GM12878 (cell line): ENCODE measurements at regions not wholly inside any gene's neighbourhood (a gene's known extent, or its start where the extent isn't known, plus 50 kb on each side); places are given as distances from the start of the nearest gene placed in this dataset.

ENCODE experiments used
- ATAC-seq: fragments of 200-7000 bp; cut with Tn5 transposase; 3 replicates; pipeline ENCODE4 v1.9.1; 2020; ENCODE audit warnings: mild to moderate bottlenecking, moderate library complexity
- BruUV-seq: library from RNA; stranded (reverse); fragments of 400-500 nt; replicated peaks from 2 replicates; lab custom pipeline; 2021; lab: Mats Ljungman, UMichigan
- CTCF ChIA-PET: fragments of 300-600 bp; sonication (Branson Sonifier 250); formaldehyde crosslinking; extraction: SDS; loops from one replicate; lab custom pipeline; 2021; ENCODE audit warnings: inconsistent platforms; lab: Yijun Ruan, JAX
- POLR2A ChIA-PET: fragments of 350-600 bp; formaldehyde crosslinking; extraction: SDS; loops from one replicate; lab custom pipeline; 2021; ENCODE audit warnings: inconsistent platforms; lab: Charles Lee
- RAD21 ChIA-PET: fragments of 300-600 bp; sonication (Branson Sonifier 250); formaldehyde crosslinking; loops from one replicate; lab custom pipeline; 2023; ENCODE audit warnings: antibody characterized with exemption; ENCODE audit not compliant: unreplicated experiment; lab: Charles Lee
- SMC1A ChIA-PET: fragments of 300-600 bp; sonication (Branson Sonifier 250); formaldehyde crosslinking; loops from one replicate; lab custom pipeline; 2023; ENCODE audit not compliant: unreplicated experiment, uncharacterized antibody; lab: Charles Lee
- DNase-seq: peaks from one replicate; pipeline ENCODE4 v3.0.0-alpha.2; 2011; ENCODE audit warnings: low read depth, low spot score
- FAIRE-seq: peaks from 3 replicates; lab custom pipeline; 2011; peaks lifted over from hg19 to GRCh38; lab: Jason Lieb, UNC
- H2AFZ ChIP-seq: 2 replicates; pipeline ENCODE4 v1.6.0; 2011; ENCODE audit warnings: low read depth, low read length, control low read depth; ENCODE audit not compliant: control insufficient read depth
- H3K27ac ChIP-seq: 2 replicates; pipeline ENCODE4 v1.5.1; 2011; ENCODE audit warnings: control low read depth; ENCODE audit not compliant: control insufficient read depth, insufficient read depth
- H3K27me3 ChIP-seq, 2 experiments: replicated peaks in 1 of 2; 2 replicates each; pipeline versions ENCODE4 v1.6.0 to v1.6.1; 2011; ENCODE audit warnings: low read length in 1 of 2; ENCODE audit not compliant: control insufficient read depth in 2 of 2, insufficient read depth in 2 of 2
- H3K36me3 ChIP-seq, 2 experiments: 2 replicates each; pipeline ENCODE4 v1.5.1; 2011; ENCODE audit warnings: low read length in 1 of 2; ENCODE audit not compliant: control insufficient read depth in 2 of 2, insufficient read depth in 2 of 2
- H3K4me1 ChIP-seq: 2 replicates; pipeline ENCODE4 v1.6.1; 2011; ENCODE audit warnings: mild to moderate bottlenecking, low read length, moderate library complexity, mixed read lengths; ENCODE audit not compliant: control insufficient read depth, insufficient read depth
- H3K4me2 ChIP-seq: 2 replicates; pipeline ENCODE4 v1.6.0; 2011; ENCODE audit warnings: control low read depth; ENCODE audit not compliant: control insufficient read depth, insufficient read depth
- H3K4me3 ChIP-seq: fragments of 200-600 bp; sonication (generic); 2 replicates; pipeline ENCODE4 v1.5.1; 2016
- H3K79me2 ChIP-seq: 2 replicates; pipeline ENCODE4 v1.6.0; 2011; ENCODE audit warnings: low read length; ENCODE audit not compliant: control insufficient read depth, insufficient read depth
- H3K9ac ChIP-seq: 2 replicates; pipeline ENCODE4 v1.8.0; 2011; ENCODE audit warnings: low read length, control low read depth, mixed read lengths; ENCODE audit not compliant: control insufficient read depth, insufficient read depth
- H3K9me3 ChIP-seq: replicated peaks from 3 replicates; pipeline ENCODE4 v1.5.1; 2011; ENCODE audit warnings: mild to moderate bottlenecking, low read length; ENCODE audit not compliant: control insufficient read depth, insufficient read depth
- H4K20me1 ChIP-seq: 2 replicates; pipeline ENCODE4 v1.6.0; 2011; ENCODE audit not compliant: control insufficient read depth, insufficient read depth
- CEBPZ ChIP-seq: fragments of 150-350 bp; IDR thresholded peaks from 2 replicates; pipeline ENCODE4 v1.6.1; 2016; ENCODE audit warnings: low read depth, low read length
- JUND ChIP-seq: IDR thresholded peaks from 2 replicates; pipeline ENCODE4 v1.6.1; 2012; ENCODE audit warnings: low read depth, mild to moderate bottlenecking, low read length, improper control_type of control experiment, moderate library complexity
- SMC3 ChIP-seq: IDR thresholded peaks from 2 replicates; pipeline ENCODE4 v1.6.1; 2011; ENCODE audit warnings: low read length, improper control_type of control experiment, borderline replicate concordance
- SRF ChIP-seq, 2 experiments: IDR thresholded peaks; 2 replicates each; pipeline ENCODE4 v1.6.1; 2011; ENCODE audit warnings: low read depth in 2 of 2, low read length in 2 of 2, mild to moderate bottlenecking in 1 of 2, moderate library complexity in 1 of 2
- STAT3 ChIP-seq: IDR thresholded peaks from 2 replicates; pipeline ENCODE4 v1.6.1; 2011; ENCODE audit warnings: low read depth, low read length, improper control_type of control experiment
- SUZ12 ChIP-seq: fragments of 200-600 bp; sonication (generic); IDR thresholded peaks from one replicate; pipeline ENCODE4 v1.6.1; 2018; ENCODE audit warnings: antibody characterized with exemption, mild to moderate bottlenecking; ENCODE audit not compliant: unreplicated experiment
- WGBS: methylation state at CpG from one replicate; pipeline ENCODE4 v1.1.6; 2016; ENCODE audit warnings: low lambda C conversion rate; ENCODE audit not compliant: insufficient replicate concordance, insufficient coverage; ENCODE audit errors: missing lambda C conversion rate; 5-methylcytosine and 5-hydroxymethylcytosine counted together
- in situ Hi-C: fragments of 300-500 bp; cut with MboI; formaldehyde crosslinking; loops from 9 replicates; pipeline ENCODE4 v1.14.3; 2018; ENCODE audit warnings: mixed read lengths
- intact Hi-C: fragments of 100-400 bp; cut with micrococcal nuclease; formaldehyde crosslinking; loops from one replicate; pipeline ENCODE4 v1.14.2; 2022; ENCODE audit not compliant: unreplicated experiment

- ATAC-seq = no peak
- in situ Hi-C loops = no loop called here
Observed at GRCh38 chr18:44502221-44502620, 178.5 kb upstream of the SETBP1 start.

More at GRCh38 chr18:44502221-44502620, 178.5 kb upstream of the SETBP1 start:
- no peaks in the 10 kb centered on the region for H4K20me1 ChIP-seq
- H3K9me3 ChIP-seq = no peaks in the 10 kb centered on the region; the same call in 2 of the 3 replicates
- no TSS peak for BruUV-seq
- H3K9ac ChIP-seq = no peak overlapping the region
- H3K27me3 ChIP-seq = no peaks in the 10 kb centered on the region
- ChIA-PET POLR2A (interaction anchor here (0.6 kb wide), 1 partner anchor 177 kb away, joined by 3 read pairs; no protein-coding TSS in a partner anchor), SMC1A (interaction anchor here (1.3 kb wide), 1 partner anchor 38 kb away, joined by 4 read pairs; no protein-coding TSS in a partner anchor), RAD21 (interaction anchor here (1.5 kb wide), 1 partner anchor 177 kb away, joined by 3 read pairs; no protein-coding TSS in a partner anchor), CTCF (no interaction called here)
- H3K4me3 ChIP-seq = no peak overlapping the region
- no peak for TF ChIP-seq STAT3
- TF ChIP-seq SRF (IDR thresholded peaks at IDR 0.05; ENCODE audit: low read depth in 2 of 2, low read length in 2 of 2) = no peak
- no peak for TF ChIP-seq SMC3
- no peak for TF ChIP-seq SUZ12
- TF ChIP-seq JUND = no peak
- no peak for TF ChIP-seq CEBPZ
- peak; percentile 66 for FAIRE-seq
- no peak overlapping the region for H3K27ac ChIP-seq
- no peak overlapping the region for H2AFZ ChIP-seq
- H3K4me2 ChIP-seq = no peak overlapping the region
- intact Hi-C loops = no loop called here
- no peaks in the 10 kb centered on the region for H3K79me2 ChIP-seq
- 0% methylated on average over 1 of the region's 1 CpG for WGBS
- H3K36me3 ChIP-seq = no peaks in the 10 kb centered on the region
- DNase-seq = no peak
- H3K4me1 ChIP-seq = no peaks in the 10 kb centered on the region; the same call in 1 of the 2 replicates
